Hematopoietic multipotent progenitor cell treated with erythropoietin and hydrocortisone succinate and interleukin-3 and kit ligand, for 8 days (in vitro differentiated cells): ENCODE measurements at regions not wholly inside any gene's neighbourhood (a gene's known extent, or its start where the extent isn't known, plus 50 kb on each side); places are given as distances from the start of the nearest gene placed in this dataset.
A peak's percentile ranks its signal among the peaks of the same experiment; 100 is the strongest.

Experiments
- DNase-seq: peaks from one replicate; pipeline ENCODE4 v3.0.0-alpha.2; 2015

GRCh38 chr22:27129266-27129665 is 471.9 kb downstream of the MIAT start:
- no peak for DNase-seq

- DNase-seq = no peak
Observed at GRCh38 chr22:27130906-27131305, 473.5 kb downstream of the MIAT start.

- no peak for DNase-seq
Observed at GRCh38 chr22:27131346-27131745, 474.0 kb downstream of the MIAT start.

- no peak for DNase-seq
Observed at GRCh38 chr22:27132400-27132799, 475.0 kb downstream of the MIAT start.

- DNase-seq = peak; percentile 47
Observed at GRCh38 chr22:27133019-27133431, 475.6 kb downstream of the MIAT start.

- no peak for DNase-seq
Observed at GRCh38 chr22:27133681-27134314, 476.4 kb downstream of the MIAT start.

GRCh38 chr22:27134315-27134701 is 476.9 kb downstream of the MIAT start:
- peak; percentile 76 for DNase-seq

GRCh38 chr22:27135031-27135981 is 477.9 kb downstream of the MIAT start:
- DNase-seq = no peak

GRCh38 chr22:27136596-27136995 is 479.2 kb downstream of the MIAT start:
- DNase-seq = no peak

- DNase-seq = no peak
Observed at GRCh38 chr22:27137871-27138337, 480.5 kb downstream of the MIAT start.

- no peak for DNase-seq
Observed at GRCh38 chr22:27138471-27138870, 481.1 kb downstream of the MIAT start.

GRCh38 chr22:27139935-27140511 is 482.6 kb downstream of the MIAT start:
- DNase-seq = no peak

- DNase-seq = no peak
Observed at GRCh38 chr22:27142286-27142685, 484.9 kb downstream of the MIAT start.

- no peak for DNase-seq
Observed at GRCh38 chr22:27144321-27144720, 486.9 kb downstream of the MIAT start.

- DNase-seq = no peak
Observed at GRCh38 chr22:27146866-27147633, 489.7 kb downstream of the MIAT start.

GRCh38 chr22:27148055-27148454 is 490.7 kb downstream of the MIAT start:
- no peak for DNase-seq

- no peak for DNase-seq
Observed at GRCh38 chr22:27148886-27149470, 491.6 kb downstream of the MIAT start.

- no peak for DNase-seq
Observed at GRCh38 chr22:27149921-27150543, 492.6 kb downstream of the MIAT start.

- no peak for DNase-seq
Observed at GRCh38 chr22:27150544-27150941, 493.2 kb downstream of the MIAT start.

GRCh38 chr22:27151407-27151806 is 494.0 kb downstream of the MIAT start:
- DNase-seq = no peak

- no peak for DNase-seq
Observed at GRCh38 chr22:27152033-27152432, 494.6 kb downstream of the MIAT start.

GRCh38 chr22:27152883-27153282 is 495.5 kb downstream of the MIAT start:
- no peak for DNase-seq
